DMS 273 (cell line): ENCODE measurements at regions not wholly inside any gene's neighbourhood (a gene's known extent, or its start where the extent isn't known, plus 50 kb on each side); places are given as distances from the start of the nearest gene placed in this dataset.
"Not testable (repeated sequence)": the region's sequence is repeated elsewhere in the genome, so short reads cannot be mapped to it uniquely, and the experiment has no call there.

Experiments
- DNase-seq: peaks from one replicate; lab custom pipeline; 2025; ENCODE audit not compliant: unreplicated experiment; lab: John Stamatoyannopoulos, UW

GRCh38 chr17:77609553-77610517 lies 348.7 kb upstream of the TNRC6C start:
- DNase-seq, result no peak

- DNase-seq, result no peak
These were observed 348.0 kb upstream of the TNRC6C start for GRCh38 chr17:77610518-77610893.

- no peak for DNase-seq
These were observed 347.5 kb upstream of the TNRC6C start for GRCh38 chr17:77610972-77611521.

- DNase-seq, result no peak
These were observed 346.6 kb upstream of the TNRC6C start for GRCh38 chr17:77611791-77612502.

- DNase-seq, result no peak
These were observed 345.3 kb upstream of the TNRC6C start for GRCh38 chr17:77613218-77613617.

GRCh38 chr17:77613627-77614026 lies 344.9 kb upstream of the TNRC6C start:
- DNase-seq, result no peak

- DNase-seq, result peak; percentile 65
These were observed 342.7 kb upstream of the TNRC6C start for GRCh38 chr17:77615703-77616253.

GRCh38 chr17:77616254-77616731 lies 342.2 kb upstream of the TNRC6C start:
- no peak for DNase-seq

- no peak for DNase-seq
These were observed 341.0 kb upstream of the TNRC6C start for GRCh38 chr17:77617516-77617915.

GRCh38 chr17:77618173-77618572 lies 340.3 kb upstream of the TNRC6C start:
- no peak for DNase-seq

GRCh38 chr17:77618731-77619130 lies 339.8 kb upstream of the TNRC6C start:
- no peak for DNase-seq

GRCh38 chr17:77619326-77619725 lies 339.2 kb upstream of the TNRC6C start:
- no peak for DNase-seq

- DNase-seq, result no peak
These were observed 338.7 kb upstream of the TNRC6C start for GRCh38 chr17:77619851-77620250.

- no peak for DNase-seq
These were observed 338.2 kb upstream of the TNRC6C start for GRCh38 chr17:77620282-77620681.

- DNase-seq, result not testable (repeated sequence)
These were observed 336.4 kb upstream of the TNRC6C start for GRCh38 chr17:77622084-77622483.

- no peak for DNase-seq
These were observed 335.9 kb upstream of the TNRC6C start for GRCh38 chr17:77622647-77623046.

GRCh38 chr17:77623321-77623720 lies 335.2 kb upstream of the TNRC6C start:
- DNase-seq, result not testable (repeated sequence)

- DNase-seq, result no peak
These were observed 330.5 kb upstream of the TNRC6C start for GRCh38 chr17:77628035-77628434.

GRCh38 chr17:77629284-77629683 lies 329.2 kb upstream of the TNRC6C start:
- not testable (repeated sequence) for DNase-seq

GRCh38 chr17:77631307-77631706 lies 327.2 kb upstream of the TNRC6C start:
- no peak for DNase-seq

- no peak for DNase-seq
These were observed 325.9 kb upstream of the TNRC6C start for GRCh38 chr17:77632619-77633018.
